NCI-H2081 treated with DMSO at 0.1 percent for 48 hours (cell line): ENCODE measurements at regions not wholly inside any gene's neighbourhood (a gene's known extent, or its start where the extent isn't known, plus 50 kb on each side); places are given as distances from the start of the nearest gene placed in this dataset.
A peak's percentile ranks its signal among the peaks of the same experiment; 100 is the strongest.

ENCODE experiments used
- DNase-seq: peaks from one replicate; lab custom pipeline; 2025; lab: John Stamatoyannopoulos, UW

DNA sequence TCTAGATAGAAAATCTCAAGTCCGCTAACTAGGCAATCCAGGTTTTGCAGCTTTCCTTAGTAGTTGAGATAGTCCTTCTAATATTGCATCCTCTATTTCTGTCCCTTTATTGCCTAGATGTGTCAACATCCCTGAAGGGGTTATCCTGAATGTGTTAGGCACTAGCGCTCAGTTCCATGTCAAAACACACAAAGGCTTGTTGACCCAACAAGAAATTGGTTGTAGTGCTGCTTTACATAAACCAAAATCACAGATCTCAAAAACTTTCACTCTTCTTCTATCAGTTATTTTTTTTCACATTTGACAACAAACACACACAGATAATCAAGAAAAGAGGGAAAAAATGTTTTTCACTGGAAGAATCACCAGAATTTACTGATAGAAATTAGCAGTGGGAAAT lies 51.4 kb upstream of the SOX2 start:
- DNase-seq, result no peak

DNA sequence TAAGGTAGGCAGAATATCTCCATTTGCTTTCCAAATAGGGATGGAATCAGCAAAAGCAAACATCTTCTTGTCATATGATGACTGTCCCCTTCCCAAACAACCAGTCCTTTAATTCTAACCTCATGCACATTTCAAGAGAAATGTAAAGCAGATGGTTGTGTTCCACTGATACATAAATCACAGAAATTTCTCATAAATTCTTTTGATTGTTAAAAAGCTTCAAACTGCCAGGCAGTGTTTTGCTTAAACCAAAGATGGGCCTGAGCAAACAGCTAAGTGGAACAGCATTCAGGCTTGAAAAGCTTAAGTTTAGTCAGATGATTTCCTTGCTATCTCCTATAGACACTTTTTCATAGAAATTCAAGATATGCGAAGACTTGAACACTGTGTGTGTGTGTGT lies 74.3 kb upstream of the SOX2 start:
- no peak for DNase-seq

DNA sequence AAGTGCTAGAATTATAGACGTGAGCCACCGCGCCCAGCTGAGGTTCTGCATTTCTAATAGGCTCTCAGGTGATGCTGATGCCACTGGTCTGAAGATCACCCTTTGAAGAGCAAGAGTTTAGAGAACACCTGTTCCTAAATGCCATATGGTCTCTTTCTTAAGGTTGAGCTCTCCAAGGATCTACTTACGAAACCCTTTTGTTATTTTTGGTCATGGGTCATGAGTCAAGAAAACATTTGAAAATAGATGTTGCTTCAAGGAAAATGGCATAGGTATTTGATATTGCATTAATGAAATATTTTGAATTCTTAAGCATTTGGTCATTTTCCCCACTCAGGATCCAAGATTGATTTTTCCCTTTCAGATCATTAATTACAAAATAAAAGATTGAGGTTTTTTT lies 74.7 kb upstream of the SOX2 start:
- no peak for DNase-seq

DNA sequence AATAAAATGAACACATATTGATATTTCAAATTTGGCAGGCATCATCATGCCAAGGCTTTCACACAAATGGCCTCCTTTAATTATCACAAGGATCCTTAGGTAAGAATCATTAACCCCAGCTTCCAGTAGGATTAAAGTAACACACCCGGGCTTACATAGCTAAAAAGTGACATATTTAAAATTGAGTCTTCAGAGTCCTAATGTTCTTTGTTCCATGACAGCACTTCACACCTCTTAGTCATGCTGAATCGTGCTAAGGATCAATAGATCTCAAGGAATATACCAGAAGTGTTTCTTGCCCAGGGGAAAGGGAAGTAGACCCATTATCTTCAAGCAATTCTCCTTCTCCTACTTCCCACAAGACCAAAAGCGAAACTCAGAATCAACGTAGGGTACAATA lies 76.6 kb upstream of the SOX2 start:
- DNase-seq, result no peak

DNA sequence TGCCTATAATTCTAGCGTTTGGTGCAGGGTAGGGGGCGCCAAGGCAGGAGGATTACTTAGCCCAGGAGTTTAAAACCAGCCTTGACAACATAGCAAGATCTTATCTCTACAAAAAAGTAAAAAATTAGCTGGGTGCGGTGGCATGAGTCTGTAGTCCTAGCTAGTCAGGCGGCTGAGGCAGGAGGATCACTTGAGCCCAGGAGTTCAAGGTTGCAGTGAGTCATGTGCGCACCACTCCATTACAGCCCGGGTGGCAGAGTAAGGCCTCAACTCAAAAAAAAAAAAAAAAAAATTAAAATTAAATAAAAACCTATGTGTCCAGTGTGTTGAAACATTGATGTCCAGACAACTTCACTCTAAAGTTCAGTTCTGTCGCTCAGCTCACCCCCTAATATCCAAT lies 78.2 kb upstream of the SOX2 start:
- no peak for DNase-seq

DNA sequence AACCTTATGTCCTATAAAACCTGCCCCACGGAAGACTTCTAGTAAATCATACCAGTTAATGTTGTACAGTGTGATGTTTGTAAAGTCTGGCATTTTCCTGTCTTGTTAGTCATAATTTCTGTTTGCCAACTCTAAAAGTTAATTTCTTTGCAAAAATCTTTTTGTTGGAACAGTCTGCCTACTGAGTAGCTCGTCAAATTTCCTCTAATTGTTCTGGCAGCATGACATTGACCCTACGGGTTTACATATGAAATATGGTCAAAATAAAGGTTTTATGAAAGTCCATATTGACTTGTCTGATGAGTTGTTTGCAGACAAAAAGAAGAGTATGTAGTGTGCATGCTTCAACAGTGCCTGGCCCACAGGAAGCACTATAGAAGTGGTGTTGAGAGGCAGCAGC lies 79.8 kb upstream of the SOX2 start:
- no peak for DNase-seq

DNA sequence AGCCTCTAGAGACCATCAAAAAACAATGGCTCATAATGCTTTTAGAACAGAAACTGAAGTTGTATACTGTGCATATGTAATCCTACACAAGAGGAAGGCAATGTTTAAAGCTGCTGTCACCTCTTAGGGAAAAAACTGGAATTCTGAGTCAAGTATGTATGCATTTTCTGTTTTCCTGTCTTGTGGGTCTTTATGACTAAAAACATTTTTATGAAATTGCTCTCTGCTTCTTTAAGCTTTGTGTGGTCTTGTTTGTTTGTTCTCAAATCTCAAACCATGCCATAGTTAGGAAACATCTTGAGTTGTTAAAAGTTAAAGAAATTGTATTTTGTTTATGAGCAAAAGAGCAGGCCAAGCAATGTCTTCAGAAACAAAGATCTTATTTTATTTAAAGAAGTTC lies 80.9 kb upstream of the SOX2 start:
- no peak for DNase-seq

DNA sequence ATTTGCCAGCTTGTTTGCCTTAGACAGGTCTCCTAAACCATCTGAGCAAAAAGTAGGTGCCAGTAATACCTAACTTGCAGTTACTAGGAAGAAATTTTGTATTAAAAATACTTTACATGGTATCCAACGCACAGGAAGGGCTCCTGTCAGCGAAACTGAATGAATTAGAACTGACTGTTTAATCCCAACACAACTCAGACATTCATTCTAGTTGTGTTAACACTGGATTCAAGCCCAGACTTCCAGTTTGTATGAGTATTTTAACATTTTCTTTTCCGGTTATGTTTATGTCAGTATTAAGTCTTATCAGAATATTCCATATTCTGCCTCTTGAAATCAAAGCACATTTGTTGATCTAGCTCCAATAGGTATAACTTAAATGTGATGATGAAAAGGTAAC lies 82.0 kb upstream of the SOX2 start:
- DNase-seq, result no peak

DNA sequence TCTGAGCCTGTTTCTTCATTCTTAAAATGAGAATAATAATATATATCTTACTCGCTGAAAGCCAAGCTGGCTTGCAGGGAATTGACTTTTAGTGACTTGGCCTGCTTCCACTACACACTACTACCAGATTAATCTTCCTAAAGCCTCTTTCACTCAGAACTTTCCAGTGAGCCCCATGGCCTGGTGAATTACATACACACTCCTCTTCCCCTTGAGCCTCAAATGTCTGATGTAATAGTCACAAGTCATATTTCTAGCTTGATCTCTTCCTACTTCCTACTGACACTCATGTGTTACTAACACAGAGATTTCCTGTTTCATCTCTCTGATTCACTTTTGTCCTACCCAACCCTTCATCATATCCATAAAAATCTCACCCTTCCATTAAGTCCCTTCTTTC lies 82.7 kb upstream of the SOX2 start:
- no peak for DNase-seq

DNA sequence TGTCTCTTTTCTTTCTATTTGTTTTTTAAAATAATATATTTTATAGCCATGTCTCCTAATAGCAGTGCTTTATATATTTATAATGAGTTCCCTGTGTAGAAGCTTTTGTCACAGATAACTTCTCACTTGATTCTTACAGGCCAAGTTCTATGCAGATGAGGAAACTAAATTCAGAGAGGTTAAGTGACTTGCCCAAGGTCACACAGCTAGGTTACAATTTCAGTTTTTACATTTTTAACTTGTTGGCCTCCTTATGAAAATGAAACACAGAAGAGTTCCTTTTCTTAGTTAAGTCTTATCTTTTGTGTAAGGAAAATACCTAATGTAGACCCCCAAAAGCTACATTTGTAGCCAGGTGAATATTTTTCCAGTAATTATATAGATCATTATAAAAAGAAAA lies 83.3 kb upstream of the SOX2 start:
- DNase-seq, result no peak

DNA sequence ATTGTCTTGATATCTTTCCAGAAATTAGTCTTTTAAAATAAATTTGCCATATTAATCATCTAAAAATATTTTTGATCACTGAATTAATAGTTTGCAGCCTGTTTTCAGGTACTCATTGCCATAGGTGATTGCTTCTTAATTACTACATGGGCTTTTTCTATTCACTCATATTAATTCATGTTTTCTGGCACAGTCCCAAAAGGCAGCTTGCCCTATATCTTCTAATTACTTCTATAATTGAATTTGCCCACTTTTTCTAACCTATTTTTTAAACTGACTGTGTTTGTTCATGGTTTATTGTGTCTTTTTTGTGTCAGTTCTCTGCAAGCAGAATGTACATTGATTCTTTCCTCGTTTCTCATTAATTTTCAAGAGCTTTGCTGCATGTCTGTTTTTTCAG lies 85.7 kb upstream of the SOX2 start:
- no peak for DNase-seq

DNA sequence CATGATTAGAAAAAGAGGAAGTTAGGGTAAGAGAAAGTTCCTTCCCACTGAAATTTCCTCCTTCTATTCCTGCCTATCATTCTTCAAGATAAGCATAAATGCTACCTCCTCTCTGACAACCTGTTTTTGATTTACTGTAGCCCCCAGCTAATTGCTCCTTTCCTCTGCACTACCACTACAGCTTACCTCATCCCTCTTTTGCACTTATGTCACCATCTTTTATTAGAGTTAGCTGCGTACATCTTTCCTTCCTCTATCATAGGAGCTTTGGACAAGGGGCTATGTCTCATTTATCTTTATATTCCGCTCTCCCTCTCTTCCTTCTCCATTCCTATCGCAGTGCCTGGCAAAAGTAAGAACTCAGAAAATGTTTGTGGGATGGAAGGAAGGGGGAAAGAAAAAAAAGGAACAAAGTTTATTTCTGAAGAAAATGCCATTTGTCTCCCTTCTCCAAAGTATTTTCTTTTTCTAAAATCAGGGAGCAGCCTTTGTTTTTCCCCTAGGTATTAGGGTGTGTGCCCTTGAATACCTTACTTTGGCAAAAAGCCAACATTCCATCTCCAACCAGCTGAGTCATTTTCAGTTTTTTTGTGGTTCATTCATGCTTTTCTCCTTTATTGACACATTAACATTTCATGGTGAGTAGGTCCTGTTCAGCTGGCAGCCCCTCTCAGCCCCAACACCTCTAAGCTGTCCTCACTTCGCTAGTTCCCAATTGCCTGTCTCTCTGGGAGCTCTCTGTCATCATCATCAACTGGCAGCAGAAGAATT lies 87.6 kb upstream of the SOX2 start:
- peak; percentile 88 for DNase-seq

DNA sequence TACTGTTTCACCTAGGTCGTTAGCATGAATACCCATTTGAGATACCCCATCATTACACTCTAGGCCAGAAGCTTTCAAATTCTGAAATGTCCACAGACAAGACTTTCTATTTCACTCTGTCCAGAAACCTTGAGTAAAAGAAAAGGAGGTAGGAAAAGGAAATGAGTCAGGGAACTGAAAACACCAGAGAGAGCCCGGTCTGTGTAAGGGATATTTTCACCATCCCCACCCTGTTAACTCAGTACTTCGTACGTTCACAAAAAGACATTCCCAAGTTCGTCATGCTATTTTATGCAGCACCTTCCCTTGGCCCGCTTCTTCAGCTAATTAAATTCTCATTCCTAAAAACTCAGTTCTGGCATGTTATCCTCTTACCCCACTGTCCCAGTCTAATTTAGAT lies 89.4 kb upstream of the SOX2 start:
- DNase-seq, result no peak

DNA sequence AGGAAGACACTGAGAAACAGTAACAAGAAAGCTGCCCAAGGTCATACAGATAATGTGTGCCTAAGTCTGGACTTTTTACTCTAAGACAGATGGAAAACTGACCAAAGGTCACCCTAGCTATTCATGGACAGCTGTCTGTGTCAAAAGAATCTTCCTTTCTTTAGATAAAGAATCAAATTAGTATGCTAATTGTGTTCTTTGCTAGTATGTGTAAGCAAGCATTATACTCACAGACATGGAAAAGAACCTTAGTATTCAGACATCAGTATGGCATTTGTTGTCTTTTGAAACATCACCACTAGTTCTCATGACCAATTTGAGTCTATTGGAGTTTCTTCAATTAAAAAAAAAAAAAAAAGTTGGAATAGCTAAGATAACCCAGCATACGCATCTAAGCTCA lies 91.8 kb upstream of the SOX2 start:
- DNase-seq, result no peak

DNA sequence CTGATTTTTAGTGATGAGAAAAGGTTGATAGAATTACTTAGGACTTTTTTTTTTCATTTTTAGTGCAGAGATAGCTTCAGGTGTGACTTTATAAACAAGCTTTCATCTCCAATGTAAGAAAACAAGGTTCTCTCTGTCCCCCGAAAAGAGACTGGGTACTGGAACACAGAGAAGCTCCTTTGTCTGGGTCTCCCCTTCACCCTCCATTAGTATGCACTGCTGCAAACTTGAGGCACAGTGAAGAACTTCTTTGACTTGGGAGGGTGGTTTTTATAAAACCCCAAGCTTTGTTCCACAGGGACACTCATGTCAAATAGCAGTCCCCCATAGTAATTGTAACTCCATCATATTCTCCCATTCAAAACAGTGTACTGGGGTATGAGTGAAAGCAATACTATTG lies 93.5 kb upstream of the SOX2 start:
- no peak for DNase-seq

DNA sequence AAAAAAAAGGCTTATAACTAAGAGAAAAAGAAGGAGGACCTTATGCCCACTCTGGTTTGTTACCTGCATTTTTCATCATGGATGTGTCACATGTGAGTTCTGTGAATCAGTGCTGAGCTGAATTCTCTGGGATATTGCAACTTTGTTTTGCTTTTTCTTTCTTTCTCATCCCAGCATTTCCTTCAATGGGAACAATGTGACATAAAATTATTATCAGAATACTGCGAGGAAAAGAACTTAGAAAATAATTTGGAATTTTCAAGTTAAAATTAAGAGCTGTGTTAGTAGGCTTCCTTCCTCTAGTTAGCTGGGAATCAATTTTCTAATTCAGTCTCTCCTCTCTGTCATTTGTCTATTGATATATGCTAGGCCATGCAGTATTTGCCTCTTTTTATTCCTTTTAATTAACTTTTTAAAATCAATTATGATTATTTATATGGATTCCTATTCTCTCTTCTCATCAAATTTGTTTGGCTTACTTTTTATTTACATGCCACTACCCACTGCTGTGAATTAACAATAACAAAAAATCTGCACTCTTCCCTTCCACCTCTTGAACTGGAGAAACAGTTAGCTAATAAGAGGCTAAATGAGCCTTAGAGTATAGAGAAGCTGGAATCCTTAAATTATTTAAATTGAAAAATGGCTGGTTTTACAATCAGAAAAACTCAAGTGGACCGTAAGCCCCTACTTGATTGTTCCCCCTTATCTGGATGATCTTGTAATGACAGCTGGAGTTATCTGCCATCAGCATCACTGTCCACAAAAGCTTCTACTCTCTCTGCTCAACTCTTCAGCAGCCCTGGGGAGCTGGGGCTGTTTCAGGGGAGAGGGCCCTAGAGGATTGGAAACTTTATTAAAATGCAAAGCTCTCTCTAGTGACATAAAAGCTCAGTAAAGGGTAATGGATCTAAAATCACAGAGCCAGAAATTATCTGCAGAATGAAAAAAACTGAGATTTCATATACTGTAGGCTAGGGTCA lies 95.3 kb upstream of the SOX2 start:
- DNase-seq, result no peak

DNA sequence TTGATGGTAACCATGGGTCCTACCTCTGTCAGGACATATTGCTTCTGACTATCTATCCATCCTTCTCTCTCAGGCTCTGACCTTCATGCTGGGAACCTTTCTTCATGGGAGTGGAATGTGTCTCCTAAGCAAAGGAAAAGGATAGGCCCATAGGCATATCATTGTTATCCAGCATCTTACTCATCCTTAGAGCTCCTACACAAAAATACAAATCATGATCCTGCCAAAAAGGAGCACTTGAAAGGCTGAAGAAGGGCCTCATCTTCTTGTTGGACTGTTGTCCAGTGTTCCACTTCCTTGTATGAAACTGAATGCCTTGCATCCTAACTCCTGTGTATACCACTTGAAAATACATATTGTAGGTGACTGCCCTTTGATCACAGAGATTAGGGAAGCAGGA lies 96.1 kb upstream of the SOX2 start:
- no peak for DNase-seq

DNA sequence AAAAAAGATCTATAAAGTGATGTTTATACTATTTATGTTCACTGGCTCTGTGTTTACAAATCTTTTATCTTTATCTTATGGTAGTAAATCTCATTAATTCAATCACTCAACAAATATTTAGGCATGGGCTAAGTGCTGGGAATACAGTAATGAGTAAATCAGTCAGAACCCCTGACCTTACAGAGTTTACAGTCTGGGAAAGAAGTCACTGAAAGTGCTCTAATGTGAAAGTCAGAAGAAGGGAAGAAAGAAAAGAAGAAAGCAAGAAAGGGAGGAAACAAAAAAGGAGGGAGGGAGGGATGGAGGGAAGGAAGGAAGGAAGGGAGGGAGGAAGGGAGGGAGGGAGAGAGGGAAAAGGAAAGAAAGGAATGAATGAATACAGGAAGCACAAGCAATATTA lies 96.8 kb upstream of the SOX2 start:
- no peak for DNase-seq

DNA sequence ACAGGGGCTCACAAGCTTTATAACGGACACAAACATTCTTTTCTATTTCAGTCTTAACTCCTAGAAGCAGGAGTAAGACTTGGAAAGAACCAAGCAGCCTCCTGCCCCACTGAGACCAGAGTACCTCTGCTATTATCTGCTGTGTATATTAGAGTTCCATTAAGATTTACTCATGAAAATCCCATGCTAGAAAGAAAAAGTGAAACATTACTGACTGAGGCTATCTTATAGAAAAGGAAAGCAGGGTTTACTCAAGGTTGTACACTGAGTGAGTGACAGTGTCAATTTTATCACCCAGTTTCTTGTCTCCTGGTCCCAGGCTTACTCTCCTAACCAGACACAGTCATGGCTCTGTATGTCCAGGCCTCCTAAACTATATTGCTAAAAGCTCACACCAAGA lies 97.9 kb upstream of the SOX2 start:
- DNase-seq, result no peak

DNA sequence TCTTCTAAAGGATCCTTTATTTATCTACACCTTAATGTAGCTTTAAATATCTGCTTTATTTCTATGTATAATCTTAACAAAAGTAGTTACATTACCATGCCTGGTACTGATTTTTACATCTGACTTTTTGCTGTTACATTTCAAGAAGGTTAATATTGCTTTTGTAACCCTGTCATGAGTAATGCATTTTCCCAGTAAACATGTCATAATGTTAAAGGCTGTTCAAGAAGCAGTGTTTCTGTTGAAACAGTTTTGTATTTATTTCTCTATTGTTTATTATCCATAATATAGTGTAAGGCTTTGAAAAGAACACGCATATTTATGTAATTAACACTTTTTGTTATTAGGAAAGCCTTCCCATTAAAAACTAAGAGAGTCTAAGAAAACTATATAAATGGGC lies 98.5 kb upstream of the SOX2 start:
- no peak for DNase-seq

DNA sequence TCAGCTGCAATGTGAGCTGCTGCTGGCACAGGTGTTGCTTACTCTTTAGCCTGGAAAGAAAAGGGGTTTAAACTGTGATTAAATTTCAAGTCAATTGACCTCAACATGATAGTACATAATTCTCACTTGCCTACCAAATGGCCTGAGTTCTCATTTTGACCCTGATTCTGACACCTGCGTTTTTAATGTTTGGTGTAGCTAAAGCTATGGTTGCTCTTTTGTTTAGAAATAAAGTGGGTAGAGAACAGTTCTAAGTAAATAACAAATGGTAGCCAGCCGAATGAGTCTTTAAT lies 100.8 kb upstream of the SOX2 start:
- peak; percentile 84 for DNase-seq

DNA sequence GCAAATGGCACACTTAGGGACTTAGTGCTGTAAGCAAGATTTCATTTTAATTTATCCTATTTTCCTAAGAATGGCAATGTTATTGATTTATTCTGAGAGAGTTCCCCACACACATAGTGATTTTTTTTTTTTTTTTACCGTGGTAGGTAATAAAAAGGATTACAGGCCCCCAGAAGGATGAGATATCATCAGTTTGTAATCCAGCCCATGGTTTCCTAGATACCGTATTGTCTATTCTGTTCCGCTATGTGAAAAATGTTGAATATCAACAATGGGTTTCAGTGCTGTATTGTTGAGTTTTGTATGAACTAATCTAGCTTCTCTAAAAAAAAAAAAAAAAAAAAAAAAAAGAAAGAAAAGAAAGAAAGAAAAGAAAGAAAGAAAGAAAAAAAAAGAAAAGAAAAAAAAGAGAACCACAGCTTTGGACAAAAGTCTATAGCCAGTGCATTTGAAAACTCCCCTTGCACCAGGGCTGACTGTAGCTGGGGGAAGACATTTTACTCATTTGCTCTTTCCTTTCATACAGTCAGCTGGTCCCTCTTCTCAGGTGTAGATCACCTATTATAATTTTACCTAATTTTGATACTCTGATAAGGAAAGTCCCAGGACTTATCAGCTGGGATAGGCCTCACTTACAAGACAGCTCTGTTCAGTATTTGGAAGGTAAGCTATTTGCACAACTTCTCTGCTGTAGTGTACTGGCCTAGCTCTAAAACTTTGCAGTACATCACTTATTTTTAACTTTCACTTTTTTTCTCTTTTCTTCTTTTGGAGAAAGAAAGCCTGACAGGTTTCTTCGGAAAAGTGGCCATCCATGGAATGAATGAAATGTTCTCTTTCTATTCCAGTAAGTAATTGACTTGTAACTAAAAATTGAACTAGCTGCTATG lies 101.4 kb upstream of the SOX2 start:
- no peak for DNase-seq
